ENCODE measurements at regions not wholly inside any gene's neighbourhood (a gene's known extent, or its start where the extent isn't known, plus 50 kb on each side); places are given as distances from the start of the nearest gene placed in this dataset.

DNA sequence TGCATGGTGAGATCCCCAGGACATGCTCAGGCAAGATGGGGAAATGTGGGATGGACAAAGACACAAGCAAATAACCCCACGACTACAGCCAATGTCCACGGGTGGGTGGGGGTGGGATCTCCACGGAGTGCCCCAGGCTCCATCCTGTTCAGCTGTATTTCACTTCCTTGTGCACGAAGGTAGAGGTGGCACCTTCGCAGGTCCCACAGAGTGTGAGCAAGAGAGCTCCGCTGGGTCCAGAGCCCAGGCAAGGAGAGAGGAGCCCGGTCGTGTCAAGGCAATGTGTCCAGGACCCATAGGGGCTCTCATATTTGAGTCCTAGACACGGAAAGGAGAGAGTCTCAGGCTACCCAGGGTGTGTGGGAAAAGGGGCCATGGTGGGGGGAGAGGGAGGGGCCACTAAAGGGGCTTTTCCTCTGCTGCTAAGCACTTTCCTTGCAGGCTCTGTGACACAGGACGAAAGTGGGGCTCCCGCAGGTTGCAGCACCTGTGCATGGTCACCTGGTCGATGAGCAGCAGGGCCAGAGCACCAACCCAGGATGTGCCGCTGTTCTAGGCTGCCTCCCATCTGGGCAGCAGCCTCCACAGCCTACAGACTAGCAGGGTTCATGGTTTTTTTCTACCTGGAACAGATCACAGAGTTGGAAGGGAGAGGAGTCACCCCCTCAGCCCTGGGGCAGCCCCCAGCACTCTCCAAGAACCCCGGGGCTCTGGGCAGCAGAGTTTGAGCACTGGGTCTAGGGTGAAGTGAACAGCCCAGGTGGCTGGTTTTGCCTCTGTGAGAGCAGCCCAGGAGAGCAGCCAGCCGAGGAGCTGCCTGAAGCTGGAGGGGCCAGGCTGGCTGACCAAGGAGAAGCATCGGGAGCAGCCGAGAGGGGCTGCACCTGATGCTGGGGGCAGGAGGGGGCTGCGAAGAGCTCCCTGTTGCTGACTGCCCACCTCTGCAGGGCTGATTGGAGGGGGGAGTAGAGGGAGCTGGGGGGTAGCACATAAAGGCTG, 100.7 kb upstream of the MVB12B start:
- H3K4me1 ChIP-seq (ENCODE audit: control insufficient read depth, extremely low read depth, insufficient read depth, low read length), result no peaks in the 10 kb centered on the region
- H3K9ac ChIP-seq (replicated peaks; ENCODE audit: extremely low read depth, insufficient read depth, low read length), result no peak overlapping the region
- CTCF ChIA-PET, result interaction anchor here (1.3 to 4.1 kb wide), 3 partner anchors 173 to 818 kb away, joined by 5 to 20 read pairs (median 10); no protein-coding TSS in a partner anchor
- H3K27ac ChIP-seq (ENCODE audit: insufficient read depth, low read depth, low read length), result no peak overlapping the region
- H3K9me3 ChIP-seq (replicated peaks; ENCODE audit: control insufficient read depth, insufficient read depth, low read length), result no peaks in the 10 kb centered on the region
- DNase-seq (ENCODE audit: low read depth, low spot score) (no peak), FAIRE-seq (no peak)
- H3K4me2 ChIP-seq (ENCODE audit: insufficient read depth, low read length), result no peak overlapping the region
- no peaks in the 10 kb centered on the region for H4K20me1 ChIP-seq (replicated peaks; ENCODE audit: control insufficient read depth, extremely low read depth, insufficient read depth, low read length)
- no peak overlapping the region for H3K4me3 ChIP-seq (replicated peaks in 1 of 3; ENCODE audit: insufficient read depth in 1 of 3, low read depth in 1 of 3, low read length in 3 of 3)
- no peak overlapping the region for H2AFZ ChIP-seq (ENCODE audit: low read depth, low read length)
- TF ChIP-seq EZH2 (IDR thresholded peaks at IDR 0.05; ENCODE audit: borderline replicate concordance, low read depth, low read length, severe bottlenecking) (no peak), POLR2A (IDR thresholded peaks at IDR 0.05; ENCODE audit: low read depth, low read length) (no peak), JUN (IDR thresholded peaks at IDR 0.05; ENCODE audit: borderline replicate concordance, insufficient read depth, insufficient read length, low read depth) (no peak), GATA2 (IDR thresholded peaks at IDR 0.05; ENCODE audit: insufficient read depth, insufficient read length, low read depth, low read length) (no peak), FOS (IDR thresholded peaks at IDR 0.05; ENCODE audit: borderline replicate concordance, insufficient read depth, low read length) (no peak)
- TF ChIP-seq, protein P1, sequence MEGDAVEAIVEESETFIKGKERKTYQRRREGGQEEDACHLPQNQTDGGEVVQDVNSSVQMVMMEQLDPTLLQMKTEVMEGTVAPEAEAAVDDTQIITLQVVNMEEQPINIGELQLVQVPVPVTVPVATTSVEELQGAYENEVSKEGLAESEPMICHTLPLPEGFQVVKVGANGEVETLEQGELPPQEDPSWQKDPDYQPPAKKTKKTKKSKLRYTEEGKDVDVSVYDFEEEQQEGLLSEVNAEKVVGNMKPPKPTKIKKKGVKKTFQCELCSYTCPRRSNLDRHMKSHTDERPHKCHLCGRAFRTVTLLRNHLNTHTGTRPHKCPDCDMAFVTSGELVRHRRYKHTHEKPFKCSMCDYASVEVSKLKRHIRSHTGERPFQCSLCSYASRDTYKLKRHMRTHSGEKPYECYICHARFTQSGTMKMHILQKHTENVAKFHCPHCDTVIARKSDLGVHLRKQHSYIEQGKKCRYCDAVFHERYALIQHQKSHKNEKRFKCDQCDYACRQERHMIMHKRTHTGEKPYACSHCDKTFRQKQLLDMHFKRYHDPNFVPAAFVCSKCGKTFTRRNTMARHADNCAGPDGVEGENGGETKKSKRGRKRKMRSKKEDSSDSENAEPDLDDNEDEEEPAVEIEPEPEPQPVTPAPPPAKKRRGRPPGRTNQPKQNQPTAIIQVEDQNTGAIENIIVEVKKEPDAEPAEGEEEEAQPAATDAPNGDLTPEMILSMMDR (IDR thresholded peaks at IDR 0.05; ENCODE audit: extremely low read depth in 1 of 2, insufficient read depth in 1 of 2, low read depth in 1 of 2, low read length in 2 of 2), result no peak
- TF ChIP-seq, protein P2, sequence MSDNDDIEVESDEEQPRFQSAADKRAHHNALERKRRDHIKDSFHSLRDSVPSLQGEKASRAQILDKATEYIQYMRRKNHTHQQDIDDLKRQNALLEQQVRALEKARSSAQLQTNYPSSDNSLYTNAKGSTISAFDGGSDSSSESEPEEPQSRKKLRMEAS (IDR thresholded peaks at IDR 0.05; ENCODE audit: insufficient read depth, insufficient read length), result no peak
- POLR2A ChIA-PET, result no interaction called here
- peaks cover 24 to 25% of the 10 kb centered on the region in 2 experiments for H3K27me3 ChIP-seq (ENCODE audit: control insufficient read depth in 2 of 2, insufficient read depth in 2 of 2, low read length in 2 of 2)
- dilution Hi-C loops (cut with MboI; ENCODE audit: extremely low pct_ligation_motif_present, low sequenced_read_pairs), result no loop called here
- no peaks in the 10 kb centered on the region for H3K79me2 ChIP-seq (ENCODE audit: control insufficient read depth, insufficient read depth, low read length)
- H3K36me3 ChIP-seq (ENCODE audit: control insufficient read depth in 2 of 2, extremely low read depth in 1 of 2, insufficient read depth in 2 of 2, low read length in 2 of 2), result no peaks in the 10 kb centered on the region
- intact Hi-C loops (cut with micrococcal nuclease), result no loop called here
- BruUV-seq (replicated peaks), result no TSS peak
- H3K9me1 ChIP-seq (replicated peaks; ENCODE audit: control insufficient read depth, extremely low read depth, insufficient read depth, low read length), result no peaks in the 10 kb centered on the region

All from endothelial cell of umbilical vein (primary cell).